Upper lobe of left lung (tissue), 6 donors: ENCODE measurements at regions not wholly inside any gene's neighbourhood (a gene's known extent, or its start where the extent isn't known, plus 50 kb on each side); places are given as distances from the start of the nearest gene placed in this dataset.

ENCODE experiments used
- ATAC-seq, 2 donors: fragments of 200-7000 bp; cut with Tn5 transposase; one replicate each; pipeline ENCODE4 v1.9.1; 2022; ENCODE audit warnings: mild to moderate bottlenecking in 2 of 2, moderate library complexity in 2 of 2; ENCODE audit not compliant: low FRiP score in 2 of 2
- DNase-seq, 2 donors: peaks; one replicate each; pipeline ENCODE4 v3.0.0-alpha.2; 2019 to 2020
- H3K27ac ChIP-seq, 4 donors: fragments of 200-600 bp; sonication (generic); one replicate each; pipeline ENCODE4 v1.5.1; 2016 to 2019
- H3K27me3 ChIP-seq, 4 donors: fragments of 200-600 bp; sonication (generic); one replicate each; pipeline ENCODE4 v1.5.1; 2017 to 2019
- H3K36me3 ChIP-seq, 4 donors: fragments of 200-600 bp; sonication (generic); one replicate each; pipeline ENCODE4 v1.5.1; 2016 to 2019
- H3K4me1 ChIP-seq, 4 donors: fragments of 200-600 bp; sonication (generic); one replicate each; pipeline ENCODE4 v1.5.1; 2018 to 2019
- H3K4me3 ChIP-seq, 4 donors: fragments of 200-600 bp; sonication (generic); one replicate each; pipeline ENCODE4 v1.5.1; 2017 to 2019; ENCODE audit warnings: mild to moderate bottlenecking in 2 of 4, moderate library complexity in 1 of 4
- H3K9me3 ChIP-seq, 4 donors: fragments of 200-600 bp; sonication (generic); one replicate each; pipeline ENCODE4 v1.5.1; 2018 to 2019
- EP300 ChIP-seq, 4 donors: sonication (generic); formaldehyde crosslinking; IDR thresholded peaks; one replicate each; pipeline ENCODE4 v1.5.1; 2017; ENCODE audit warnings: antibody characterized with exemption in 4 of 4, control low read depth in 2 of 4
- POLR2A ChIP-seq, 4 donors: fragments of 450-650 bp; IDR thresholded peaks; one replicate each; pipeline ENCODE4 v1.5.1; 2016 to 2017; ENCODE audit warnings: antibody characterized with exemption in 4 of 4, mild to moderate bottlenecking in 2 of 4
- POLR2AphosphoS5 ChIP-seq, 2 donors: sonication (generic); formaldehyde crosslinking; IDR thresholded peaks; one replicate each; pipeline ENCODE4 v1.5.1; 2017; ENCODE audit warnings: antibody characterized with exemption in 2 of 2
- WGBS, 2 donors: methylation state at CpG; one replicate each; pipeline ENCODE4 v1.1.5; 2017 to 2018; 5-methylcytosine and 5-hydroxymethylcytosine counted together
- TF ChIP-seq, protein P1 (sequence below), 6 experiments: fragments of 450-650 bp in 4 of 6; fragments of 200-600 bp in 2 of 6; sonication (generic) in 2 of 6; IDR thresholded peaks; one replicate each; pipeline ENCODE4 v1.5.1; 2016 to 2019; ENCODE audit warnings: antibody characterized with exemption in 6 of 6
- donor health status: DM: no; HTN: no; CAD: no; lungs with moderate emphysema.
- donor health status: DM: no; HTN: yes; CAD: no; lungs with severe emphysema.

DNA sequence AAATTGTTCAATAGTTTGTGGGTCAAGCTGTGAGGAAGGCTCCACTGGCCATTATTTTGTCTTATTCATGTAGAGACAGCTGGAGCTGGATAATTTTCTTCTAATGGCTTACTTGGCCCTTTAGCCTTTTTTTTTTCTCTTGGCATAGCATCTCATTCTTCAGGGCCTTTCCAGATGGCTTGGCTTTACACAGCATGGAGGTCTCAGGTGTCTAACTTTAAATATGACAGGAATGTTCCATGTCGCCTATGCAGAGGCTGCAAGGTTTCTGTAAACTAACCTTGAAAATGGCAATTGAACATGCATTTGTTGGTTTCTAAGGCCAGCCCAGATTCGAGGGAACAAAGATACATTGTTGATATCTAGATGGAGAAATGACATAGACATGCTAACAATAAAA is 247.9 kb upstream of the CNTN5 start:
- no peak overlapping the region for H3K27ac ChIP-seq
- ATAC-seq (no peak), DNase-seq (no peak)
- no peak overlapping the region for H3K4me3 ChIP-seq
- no peaks in the 10 kb centered on the region for H3K27me3 ChIP-seq
- 69 to 78% methylated on average over 2 of the region's 2 CpGs for WGBS, 2 donors
- H3K4me1 ChIP-seq, result no peaks in the 10 kb centered on the region
- no peaks in the 10 kb centered on the region for H3K9me3 ChIP-seq
- TF ChIP-seq, protein P1, sequence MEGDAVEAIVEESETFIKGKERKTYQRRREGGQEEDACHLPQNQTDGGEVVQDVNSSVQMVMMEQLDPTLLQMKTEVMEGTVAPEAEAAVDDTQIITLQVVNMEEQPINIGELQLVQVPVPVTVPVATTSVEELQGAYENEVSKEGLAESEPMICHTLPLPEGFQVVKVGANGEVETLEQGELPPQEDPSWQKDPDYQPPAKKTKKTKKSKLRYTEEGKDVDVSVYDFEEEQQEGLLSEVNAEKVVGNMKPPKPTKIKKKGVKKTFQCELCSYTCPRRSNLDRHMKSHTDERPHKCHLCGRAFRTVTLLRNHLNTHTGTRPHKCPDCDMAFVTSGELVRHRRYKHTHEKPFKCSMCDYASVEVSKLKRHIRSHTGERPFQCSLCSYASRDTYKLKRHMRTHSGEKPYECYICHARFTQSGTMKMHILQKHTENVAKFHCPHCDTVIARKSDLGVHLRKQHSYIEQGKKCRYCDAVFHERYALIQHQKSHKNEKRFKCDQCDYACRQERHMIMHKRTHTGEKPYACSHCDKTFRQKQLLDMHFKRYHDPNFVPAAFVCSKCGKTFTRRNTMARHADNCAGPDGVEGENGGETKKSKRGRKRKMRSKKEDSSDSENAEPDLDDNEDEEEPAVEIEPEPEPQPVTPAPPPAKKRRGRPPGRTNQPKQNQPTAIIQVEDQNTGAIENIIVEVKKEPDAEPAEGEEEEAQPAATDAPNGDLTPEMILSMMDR (IDR thresholded peaks at IDR 0.05), result no peak
- no peak for TF ChIP-seq EP300 (IDR thresholded peaks at IDR 0.05)
- TF ChIP-seq POLR2A (IDR thresholded peaks at IDR 0.05), result no peak
- TF ChIP-seq POLR2AphosphoS5 (IDR thresholded peaks at IDR 0.05), result no peak
- no peaks in the 10 kb centered on the region for H3K36me3 ChIP-seq

DNA sequence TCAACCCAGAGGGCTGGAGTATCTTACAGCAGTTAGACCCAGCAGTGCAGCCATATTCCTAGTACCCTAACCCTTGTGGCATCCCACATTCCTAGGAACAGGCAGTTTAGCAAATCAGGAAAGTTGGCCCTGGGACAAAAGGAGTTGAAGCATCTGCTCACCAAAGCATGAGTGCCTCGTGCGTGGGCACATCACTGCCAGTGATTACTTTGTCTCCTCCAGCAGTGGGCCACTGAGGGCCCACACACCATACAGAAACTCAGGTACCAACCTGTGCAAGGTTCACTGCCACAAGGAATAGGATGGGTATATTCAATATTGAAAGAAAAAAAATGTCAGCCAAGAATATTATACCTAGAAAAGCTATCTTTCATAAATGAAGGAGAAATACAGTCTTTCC is 227.5 kb upstream of the CNTN5 start:
- DNase-seq (no peak), ATAC-seq (no peak)
- Histone ChIP-seq H3K27ac (no peak overlapping the region), H3K36me3 (no peaks in the 10 kb centered on the region), H3K9me3 (peaks cover 0 to 10% (median 4%) of the 10 kb centered on the region in 4 donors), H3K4me1 (no peaks in the 10 kb centered on the region), H3K27me3 (no peaks in the 10 kb centered on the region), H3K4me3 (no peak overlapping the region)
- TF ChIP-seq, protein P1 (IDR thresholded peaks at IDR 0.05), result no peak
- TF ChIP-seq EP300 (IDR thresholded peaks at IDR 0.05) (no peak), POLR2AphosphoS5 (IDR thresholded peaks at IDR 0.05) (no peak), POLR2A (IDR thresholded peaks at IDR 0.05) (no peak)
- WGBS, 2 donors, result 97 to 100% methylated on average over 2 of the region's 2 CpGs

DNA sequence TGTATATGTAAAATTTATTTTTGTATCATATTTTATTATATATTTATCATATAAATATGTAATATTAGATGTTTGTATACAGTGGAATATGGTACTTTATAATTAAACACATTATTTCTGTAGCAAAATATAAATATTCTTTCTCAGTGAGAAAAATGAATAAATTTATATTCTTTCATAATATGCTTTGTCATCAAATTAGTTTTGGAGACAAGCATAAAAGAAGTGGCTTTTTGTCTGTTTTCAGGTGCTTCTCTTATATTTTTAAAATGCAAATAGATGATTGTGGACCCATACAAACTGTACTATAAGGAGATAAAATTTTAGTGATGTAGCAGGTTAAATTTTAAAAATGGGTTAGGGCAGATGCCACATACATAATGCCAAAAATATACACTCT is 222.4 kb upstream of the CNTN5 start:
- no peak overlapping the region for H3K4me3 ChIP-seq
- H3K9me3 ChIP-seq, result peaks cover 0 to 10% (median 4%) of the 10 kb centered on the region in 4 donors
- DNase-seq (no peak), ATAC-seq (no peak)
- H3K36me3 ChIP-seq, result no peaks in the 10 kb centered on the region
- no peaks in the 10 kb centered on the region for H3K27me3 ChIP-seq
- no peaks in the 10 kb centered on the region for H3K4me1 ChIP-seq
- no peak overlapping the region for H3K27ac ChIP-seq
- TF ChIP-seq, protein P1 (IDR thresholded peaks at IDR 0.05), result no peak
- TF ChIP-seq EP300 (IDR thresholded peaks at IDR 0.05), result no peak
- TF ChIP-seq POLR2A (IDR thresholded peaks at IDR 0.05), result no peak
- TF ChIP-seq POLR2AphosphoS5 (IDR thresholded peaks at IDR 0.05), result no peak

DNA sequence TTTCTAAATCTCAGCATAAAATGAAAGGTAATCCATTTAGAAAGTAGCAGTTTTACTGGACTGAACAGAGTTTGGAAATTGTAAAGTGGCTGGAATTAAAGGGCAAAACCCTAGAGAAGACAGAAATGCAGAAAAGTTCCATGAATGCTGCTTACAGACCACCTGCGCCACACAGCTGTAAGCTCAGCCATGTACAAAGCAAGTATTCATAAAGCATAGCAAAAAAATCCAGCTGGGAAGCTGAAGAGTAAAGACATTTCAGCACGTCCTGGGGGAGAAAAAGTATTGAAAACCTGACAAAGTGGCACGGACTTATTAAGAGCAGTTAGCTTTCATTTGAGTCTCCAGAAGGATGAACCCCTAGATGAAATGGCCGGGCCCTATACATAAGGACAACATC is 220.1 kb upstream of the CNTN5 start:
- no peak for DNase-seq
- Histone ChIP-seq H3K27me3 (no peaks in the 10 kb centered on the region), H3K36me3 (no peaks in the 10 kb centered on the region), H3K4me3 (no peak overlapping the region), H3K27ac (no peak overlapping the region), H3K9me3 (peaks cover 0 to 11% (median 3%) of the 10 kb centered on the region in 4 donors), H3K4me1 (no peaks in the 10 kb centered on the region)
- no peak for TF ChIP-seq EP300 (IDR thresholded peaks at IDR 0.05)
- TF ChIP-seq, protein P1 (IDR thresholded peaks at IDR 0.05), result no peak
- TF ChIP-seq POLR2A (IDR thresholded peaks at IDR 0.05), result no peak
- no peak for TF ChIP-seq POLR2AphosphoS5 (IDR thresholded peaks at IDR 0.05)
- WGBS, 2 donors, result 73 to 79% methylated on average over 4 of the region's 4 CpGs
- ATAC-seq, result no peak

DNA sequence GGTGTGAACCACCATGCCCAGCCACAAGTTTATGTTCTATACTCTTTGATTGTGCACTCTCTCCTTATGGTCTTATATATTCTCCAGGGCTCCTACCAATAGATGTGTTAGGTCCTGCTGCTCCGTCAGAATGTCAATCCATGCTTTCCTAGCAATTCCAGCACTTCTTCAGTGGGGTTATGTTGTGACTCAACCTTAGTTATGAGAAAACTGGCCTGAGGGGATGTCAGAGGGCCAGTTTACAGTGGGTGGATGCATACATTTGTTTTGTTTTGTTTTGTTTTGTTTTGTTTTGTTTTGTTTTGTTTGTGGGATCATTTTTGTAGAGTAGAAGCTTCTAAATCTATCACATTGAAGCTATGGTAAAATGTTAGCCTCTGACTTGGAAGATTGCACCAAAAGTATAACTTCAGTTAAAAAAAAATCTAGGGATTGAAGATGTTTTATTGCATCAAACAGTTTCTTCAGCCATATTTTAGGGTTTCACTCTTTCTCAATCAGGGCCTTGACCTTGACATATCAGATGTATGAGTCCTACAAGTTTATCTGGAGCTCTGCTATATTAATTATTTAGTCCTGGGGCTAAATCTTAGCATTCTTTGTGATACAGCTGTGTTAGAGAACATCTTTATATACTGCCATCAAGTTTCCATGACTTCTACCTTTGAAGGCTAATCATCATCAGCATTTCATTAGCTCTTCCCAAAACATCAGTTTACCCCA is 191.6 kb upstream of the CNTN5 start:
- no peaks in the 10 kb centered on the region for H3K9me3 ChIP-seq
- H3K4me3 ChIP-seq, result no peak overlapping the region
- no peaks in the 10 kb centered on the region for H3K36me3 ChIP-seq
- 74 to 89% methylated on average over 1 of the region's 1 CpG for WGBS, 2 donors
- no peak overlapping the region for H3K27ac ChIP-seq
- no peaks in the 10 kb centered on the region for H3K4me1 ChIP-seq
- no peaks in the 10 kb centered on the region for H3K27me3 ChIP-seq
- TF ChIP-seq EP300 (IDR thresholded peaks at IDR 0.05) (no peak), POLR2AphosphoS5 (IDR thresholded peaks at IDR 0.05) (no peak), POLR2A (IDR thresholded peaks at IDR 0.05) (no peak)
- TF ChIP-seq, protein P1 (IDR thresholded peaks at IDR 0.05), result no peak
- ATAC-seq (no peak), DNase-seq (no peak)
